HEK293 (cell line): ENCODE measurements at regions not wholly inside any gene's neighbourhood (a gene's known extent, or its start where the extent isn't known, plus 50 kb on each side); places are given as distances from the start of the nearest gene placed in this dataset.
A peak's percentile ranks its signal among the peaks of the same experiment; 100 is the strongest.

Experiments
- CTCF ChIA-PET: fragments of 350-600 bp; formaldehyde crosslinking; extraction: SDS; loops from one replicate; lab custom pipeline; 2021; ENCODE audit warnings: antibody characterized with exemption; lab: Yijun Ruan, JAX
- POLR2A ChIA-PET: fragments of 300-600 bp; formaldehyde crosslinking; extraction: SDS; loops from one replicate; lab custom pipeline; 2020; ENCODE audit warnings: antibody characterized with exemption, inconsistent platforms; lab: Yijun Ruan, JAX
- H3K27ac ChIP-seq: fragments of 200-500 bp; sonication (Bioruptor generic); 2 replicates; pipeline ENCODE4 v1.5.1; 2014; ENCODE audit warnings: low read depth, low read length, control low read depth, inconsistent platforms; ENCODE audit errors: extremely low read depth
- H3K36me3 ChIP-seq, 2 experiments: fragments of 200-500 bp in 1 of 2; sonication (Bioruptor generic) in 1 of 2; 1 replicate in 1 of 2; 2 replicates in 1 of 2; pipeline ENCODE4 v1.5.1; 2014 to 2017; ENCODE audit warnings: inconsistent platforms in 2 of 2, low read length in 2 of 2; ENCODE audit not compliant: control insufficient read depth in 2 of 2, insufficient read depth in 1 of 2
- H3K4me1 ChIP-seq: fragments of 200-500 bp; sonication (Bioruptor generic); 2 replicates; pipeline ENCODE4 v1.5.1; 2014; ENCODE audit warnings: mild to moderate bottlenecking, low read length, inconsistent platforms; ENCODE audit not compliant: control insufficient read depth, insufficient read depth
- H3K4me3 ChIP-seq: 2 replicates; pipeline ENCODE4 v1.5.1; 2011; ENCODE audit warnings: low read depth, mild to moderate bottlenecking, control low read depth, low read length, moderate library complexity
- H3K9me3 ChIP-seq: fragments of 200-500 bp; sonication (Bioruptor generic); 2 replicates; pipeline ENCODE4 v1.5.1; 2014; ENCODE audit warnings: low read depth, low read length, inconsistent platforms; ENCODE audit not compliant: control insufficient read depth, insufficient read depth
- YY1 ChIP-seq: fragments of 450-650 bp; formaldehyde crosslinking; IDR thresholded peaks from 2 replicates; pipeline ENCODE4 v1.5.1; 2018; ENCODE audit warnings: missing biosample characterization, missing genetic modification characterization
- ZBTB17 ChIP-seq: fragments of 450-650 bp; formaldehyde crosslinking; IDR thresholded peaks from 2 replicates; pipeline ENCODE4 v1.5.1; 2016; ENCODE audit warnings: missing biosample characterization, missing genetic modification characterization
- ZFP41 ChIP-seq: fragments of 450-650 bp; formaldehyde crosslinking; IDR thresholded peaks from 2 replicates; pipeline ENCODE4 v1.5.1; 2016; ENCODE audit warnings: missing biosample characterization, missing genetic modification characterization, borderline replicate concordance
- ZIC2 ChIP-seq: fragments of 450-650 bp; formaldehyde crosslinking; IDR thresholded peaks from 2 replicates; pipeline ENCODE4 v1.5.1; 2016; ENCODE audit warnings: missing biosample characterization, missing genetic modification characterization
- ZNF19 ChIP-seq: fragments of 450-650 bp; formaldehyde crosslinking; IDR thresholded peaks from 2 replicates; pipeline ENCODE4; 2016; ENCODE audit warnings: missing biosample characterization, missing genetic modification characterization, low read depth
- ZNF280D ChIP-seq: fragments of 450-650 bp; formaldehyde crosslinking; IDR thresholded peaks from 2 replicates; pipeline ENCODE4 v1.5.1; 2016; ENCODE audit warnings: missing biosample characterization, missing genetic modification characterization
- ZNF510 ChIP-seq: fragments of 450-650 bp; formaldehyde crosslinking; IDR thresholded peaks from 2 replicates; pipeline ENCODE4 v1.5.1; 2018; ENCODE audit warnings: mild to moderate bottlenecking, missing genetic modification characterization, missing biosample characterization; ENCODE audit not compliant: insufficient replicate concordance
- ZNF596 ChIP-seq: fragments of 450-650 bp; IDR thresholded peaks from 2 replicates; pipeline ENCODE4 v1.5.0; 2018; ENCODE audit warnings: missing biosample characterization, mild to moderate bottlenecking, missing genetic modification characterization, moderate library complexity
- ZNF610 ChIP-seq: fragments of 450-650 bp; formaldehyde crosslinking; IDR thresholded peaks from 2 replicates; pipeline ENCODE4 v1.5.1; 2016; ENCODE audit warnings: missing biosample characterization, missing genetic modification characterization, borderline replicate concordance
- ZNF654 ChIP-seq: fragments of 450-650 bp; formaldehyde crosslinking; IDR thresholded peaks from 2 replicates; pipeline ENCODE4 v1.5.1; 2016; ENCODE audit warnings: low read depth, missing biosample characterization, missing genetic modification characterization
- ZNF692 ChIP-seq: fragments of 450-650 bp; formaldehyde crosslinking; IDR thresholded peaks from 2 replicates; pipeline ENCODE4 v1.5.1; 2016; ENCODE audit warnings: missing biosample characterization, missing genetic modification characterization
- ZNF792 ChIP-seq: fragments of 450-650 bp; formaldehyde crosslinking; IDR thresholded peaks from 2 replicates; pipeline ENCODE4 v1.5.1; 2016; ENCODE audit warnings: missing biosample characterization, missing genetic modification characterization
- ZXDB ChIP-seq: fragments of 450-650 bp; formaldehyde crosslinking; IDR thresholded peaks from 2 replicates; pipeline ENCODE4 v1.5.1; 2016; ENCODE audit warnings: missing biosample characterization, missing genetic modification characterization
- TF ChIP-seq, protein P1 (sequence below): fragments of 450-650 bp; formaldehyde crosslinking; IDR thresholded peaks from 2 replicates; pipeline ENCODE4 v1.5.1; 2017; ENCODE audit warnings: missing biosample characterization, mild to moderate bottlenecking, missing genetic modification characterization, moderate library complexity
- TF ChIP-seq, protein P2 (sequence below): sonication (generic); formaldehyde crosslinking; IDR thresholded peaks from 2 replicates; pipeline ENCODE4 v1.8.1; 2022; ENCODE audit warnings: mild to moderate bottlenecking, moderate library complexity, missing genetic modification reagents
- TF ChIP-seq, protein P3 (sequence below): fragments of 450-650 bp; formaldehyde crosslinking; IDR thresholded peaks from 2 replicates; pipeline ENCODE4 v1.5.1; 2016; ENCODE audit warnings: missing biosample characterization, missing genetic modification characterization
- TF ChIP-seq, protein P4 (sequence below): fragments of 450-650 bp; IDR thresholded peaks from 2 replicates; pipeline ENCODE4 v1.5.1; 2018; ENCODE audit warnings: missing biosample characterization, missing genetic modification characterization

DNA sequence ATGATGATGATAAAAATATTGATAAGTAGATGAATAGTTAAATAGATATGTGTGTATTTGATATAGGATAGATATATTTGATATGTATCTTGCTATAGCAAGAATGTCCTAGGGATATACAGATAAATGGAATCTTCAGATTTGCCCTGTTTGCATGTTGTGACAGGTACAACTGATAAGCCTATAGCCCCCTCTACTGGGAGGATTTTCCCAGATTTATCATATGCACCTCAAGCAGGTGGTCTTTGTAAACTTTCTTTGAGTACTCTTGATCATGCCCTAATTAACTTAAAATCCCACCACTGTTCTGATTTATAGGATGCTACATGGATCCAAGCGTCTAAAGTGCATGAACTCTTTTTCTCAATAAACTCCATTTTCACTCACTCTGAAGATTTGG is 1050.7 kb downstream of the SORCS3 start:
- no peaks in the 10 kb centered on the region for H3K4me1 ChIP-seq
- H3K9me3 ChIP-seq = no peaks in the 10 kb centered on the region
- ChIA-PET CTCF (interaction anchor here (0.5 to 1.1 kb wide), 2 partner anchors 171 to 1286 kb away, joined by 3 read pairs; no protein-coding TSS in a partner anchor), POLR2A (no interaction called here)
- TF ChIP-seq ZFP41 (tag by site-specific recombination) (no peak), ZNF654 (tag by site-specific recombination) (peak; percentile 40)
- no peaks in the 10 kb centered on the region for H3K36me3 ChIP-seq
- H3K4me3 ChIP-seq = no peak overlapping the region
- H3K27ac ChIP-seq = no peak overlapping the region

- no peak for TF ChIP-seq ZNF792
- TF ChIP-seq ZNF692 (tag by site-specific recombination) = no peak
- no peak for TF ChIP-seq YY1
- TF ChIP-seq, protein P1, sequence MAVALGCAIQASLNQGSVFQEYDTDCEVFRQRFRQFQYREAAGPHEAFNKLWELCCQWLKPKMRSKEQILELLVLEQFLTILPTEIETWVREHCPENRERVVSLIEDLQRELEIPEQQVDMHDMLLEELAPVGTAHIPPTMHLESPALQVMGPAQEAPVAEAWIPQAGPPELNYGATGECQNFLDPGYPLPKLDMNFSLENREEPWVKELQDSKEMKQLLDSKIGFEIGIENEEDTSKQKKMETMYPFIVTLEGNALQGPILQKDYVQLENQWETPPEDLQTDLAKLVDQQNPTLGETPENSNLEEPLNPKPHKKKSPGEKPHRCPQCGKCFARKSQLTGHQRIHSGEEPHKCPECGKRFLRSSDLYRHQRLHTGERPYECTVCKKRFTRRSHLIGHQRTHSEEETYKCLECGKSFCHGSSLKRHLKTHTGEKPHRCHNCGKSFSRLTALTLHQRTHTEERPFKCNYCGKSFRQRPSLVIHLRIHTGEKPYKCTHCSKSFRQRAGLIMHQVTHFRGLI (tag by site-specific recombination) = no peak
- no peak for TF ChIP-seq ZNF19 (tag by site-specific recombination)
- TF ChIP-seq ZNF596 (tag by site-specific recombination) = no peak
- ChIA-PET CTCF (no interaction called here), POLR2A (no interaction called here)
These were observed 1041.8 kb downstream of the SORCS3 start for GRCh38 chr10:105682911-105683310.

GRCh38 chr10:105681051-105681450 is 1040.0 kb downstream of the SORCS3 start:
- ChIA-PET CTCF (no interaction called here), POLR2A (no interaction called here)

More at GRCh38 chr10:105682911-105683310, 1041.8 kb downstream of the SORCS3 start:
- Histone ChIP-seq H3K4me3 (no peak overlapping the region), H3K27ac (no peak overlapping the region), H3K4me1 (no peaks in the 10 kb centered on the region), H3K36me3 (no peaks in the 10 kb centered on the region), H3K9me3 (no peaks in the 10 kb centered on the region)

More at GRCh38 chr10:105681051-105681450, 1040.0 kb downstream of the SORCS3 start:
- TF ChIP-seq ZNF510 (tag by site-specific recombination) (no peak), ZFP41 (tag by site-specific recombination) (no peak), ZIC2 (tag by site-specific recombination) (no peak), ZNF280D (tag by site-specific recombination) (no peak), ZBTB17 (tag by site-specific recombination) (no peak), ZNF610 (tag by site-specific recombination) (no peak), ZXDB (tag by site-specific recombination) (no peak)
- TF ChIP-seq, protein P2, sequence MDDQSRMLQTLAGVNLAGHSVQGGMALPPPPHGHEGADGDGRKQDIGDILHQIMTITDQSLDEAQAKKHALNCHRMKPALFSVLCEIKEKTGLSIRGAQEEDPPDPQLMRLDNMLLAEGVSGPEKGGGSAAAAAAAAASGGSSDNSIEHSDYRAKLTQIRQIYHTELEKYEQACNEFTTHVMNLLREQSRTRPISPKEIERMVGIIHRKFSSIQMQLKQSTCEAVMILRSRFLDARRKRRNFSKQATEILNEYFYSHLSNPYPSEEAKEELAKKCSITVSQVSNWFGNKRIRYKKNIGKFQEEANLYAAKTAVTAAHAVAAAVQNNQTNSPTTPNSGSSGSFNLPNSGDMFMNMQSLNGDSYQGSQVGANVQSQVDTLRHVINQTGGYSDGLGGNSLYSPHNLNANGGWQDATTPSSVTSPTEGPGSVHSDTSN = no peak
- TF ChIP-seq, protein P3, sequence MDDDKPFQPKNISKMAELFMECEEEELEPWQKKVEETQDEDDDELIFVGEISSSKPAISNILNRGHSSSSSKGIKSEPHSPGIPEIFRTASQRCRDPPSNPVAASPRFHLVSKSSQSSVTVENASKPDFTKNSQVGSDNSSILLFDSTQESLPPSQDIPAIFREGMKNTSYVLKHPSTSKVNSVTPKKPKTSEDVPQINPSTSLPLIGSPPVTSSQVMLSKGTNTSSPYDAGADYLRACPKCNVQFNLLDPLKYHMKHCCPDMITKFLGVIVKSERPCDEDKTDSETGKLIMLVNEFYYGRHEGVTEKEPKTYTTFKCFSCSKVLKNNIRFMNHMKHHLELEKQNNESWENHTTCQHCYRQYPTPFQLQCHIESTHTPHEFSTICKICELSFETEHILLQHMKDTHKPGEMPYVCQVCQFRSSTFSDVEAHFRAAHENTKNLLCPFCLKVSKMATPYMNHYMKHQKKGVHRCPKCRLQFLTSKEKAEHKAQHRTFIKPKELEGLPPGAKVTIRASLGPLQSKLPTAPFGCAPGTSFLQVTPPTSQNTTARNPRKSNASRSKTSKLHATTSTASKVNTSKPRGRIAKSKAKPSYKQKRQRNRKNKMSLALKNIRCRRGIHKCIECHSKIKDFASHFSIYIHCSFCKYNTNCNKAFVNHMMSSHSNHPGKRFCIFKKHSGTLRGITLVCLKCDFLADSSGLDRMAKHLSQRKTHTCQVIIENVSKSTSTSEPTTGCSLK (tag by site-specific recombination) = no peak
- TF ChIP-seq, protein P4, sequence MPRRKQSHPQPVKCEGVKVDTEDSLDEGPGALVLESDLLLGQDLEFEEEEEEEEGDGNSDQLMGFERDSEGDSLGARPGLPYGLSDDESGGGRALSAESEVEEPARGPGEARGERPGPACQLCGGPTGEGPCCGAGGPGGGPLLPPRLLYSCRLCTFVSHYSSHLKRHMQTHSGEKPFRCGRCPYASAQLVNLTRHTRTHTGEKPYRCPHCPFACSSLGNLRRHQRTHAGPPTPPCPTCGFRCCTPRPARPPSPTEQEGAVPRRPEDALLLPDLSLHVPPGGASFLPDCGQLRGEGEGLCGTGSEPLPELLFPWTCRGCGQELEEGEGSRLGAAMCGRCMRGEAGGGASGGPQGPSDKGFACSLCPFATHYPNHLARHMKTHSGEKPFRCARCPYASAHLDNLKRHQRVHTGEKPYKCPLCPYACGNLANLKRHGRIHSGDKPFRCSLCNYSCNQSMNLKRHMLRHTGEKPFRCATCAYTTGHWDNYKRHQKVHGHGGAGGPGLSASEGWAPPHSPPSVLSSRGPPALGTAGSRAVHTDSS (tag by site-specific recombination) = no peak
- Histone ChIP-seq H3K36me3 (no peaks in the 10 kb centered on the region), H3K27ac (no peak overlapping the region), H3K4me3 (no peak overlapping the region), H3K4me1 (no peaks in the 10 kb centered on the region), H3K9me3 (no peaks in the 10 kb centered on the region)
